NCI-H2171 treated with DMSO at 0.1 percent for 48 hours (cell line): ENCODE measurements at regions not wholly inside any gene's neighbourhood (a gene's known extent, or its start where the extent isn't known, plus 50 kb on each side); places are given as distances from the start of the nearest gene placed in this dataset.
A peak's percentile ranks its signal among the peaks of the same experiment; 100 is the strongest.

Experiments
- DNase-seq: peaks from one replicate; lab custom pipeline; 2025; lab: John Stamatoyannopoulos, UW

- DNase-seq = no peak
These were observed 240.2 kb downstream of the ENGASE start for GRCh38 chr17:79314617-79315357.

- no peak for DNase-seq
These were observed 236.7 kb downstream of the ENGASE start for GRCh38 chr17:79311373-79311772.

DNA sequence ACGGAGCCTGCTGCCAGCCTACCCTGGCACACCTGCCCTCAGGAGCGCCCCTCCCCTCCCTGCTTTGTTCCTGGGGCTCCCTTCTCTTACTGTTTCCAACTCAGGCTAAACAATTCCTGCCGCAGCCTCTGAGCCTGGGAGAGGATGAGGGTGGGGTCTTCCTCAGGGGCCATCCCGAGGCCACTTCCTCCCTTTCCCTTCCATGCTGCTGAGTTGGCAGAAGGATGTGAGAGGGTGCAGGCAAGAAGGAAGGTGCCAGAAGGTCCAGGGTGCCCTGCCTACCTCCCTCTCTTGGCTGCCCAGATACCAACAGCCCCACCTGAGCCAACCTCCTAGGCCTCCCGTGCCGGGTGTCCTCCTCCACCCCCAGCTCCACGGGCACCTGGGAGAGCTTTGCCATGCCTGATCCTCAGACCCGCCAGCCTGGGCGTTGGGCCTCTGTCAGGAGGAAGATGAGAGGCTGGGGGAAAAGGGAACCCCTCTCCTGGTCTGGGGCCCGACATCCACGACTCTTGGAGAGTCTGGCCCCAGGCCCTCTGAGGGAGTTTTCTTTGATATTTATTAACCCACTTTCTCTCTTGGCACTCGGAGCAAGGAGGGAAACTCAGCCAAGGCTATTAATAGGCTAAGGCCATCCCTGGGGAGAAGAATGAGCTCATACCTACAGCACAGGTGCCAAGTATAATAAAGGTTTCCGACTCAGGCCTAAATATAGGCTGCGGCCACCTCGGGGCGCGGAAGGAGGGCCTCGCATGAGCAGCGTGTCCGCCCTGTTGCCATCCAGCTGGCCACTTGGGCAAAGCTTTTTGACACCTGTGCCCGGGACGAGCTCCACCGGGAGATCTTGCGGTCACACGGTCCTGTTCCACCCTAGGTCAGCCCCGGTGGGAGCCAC lies 232.0 kb downstream of the ENGASE start:
- peak; percentile 67 for DNase-seq

DNA sequence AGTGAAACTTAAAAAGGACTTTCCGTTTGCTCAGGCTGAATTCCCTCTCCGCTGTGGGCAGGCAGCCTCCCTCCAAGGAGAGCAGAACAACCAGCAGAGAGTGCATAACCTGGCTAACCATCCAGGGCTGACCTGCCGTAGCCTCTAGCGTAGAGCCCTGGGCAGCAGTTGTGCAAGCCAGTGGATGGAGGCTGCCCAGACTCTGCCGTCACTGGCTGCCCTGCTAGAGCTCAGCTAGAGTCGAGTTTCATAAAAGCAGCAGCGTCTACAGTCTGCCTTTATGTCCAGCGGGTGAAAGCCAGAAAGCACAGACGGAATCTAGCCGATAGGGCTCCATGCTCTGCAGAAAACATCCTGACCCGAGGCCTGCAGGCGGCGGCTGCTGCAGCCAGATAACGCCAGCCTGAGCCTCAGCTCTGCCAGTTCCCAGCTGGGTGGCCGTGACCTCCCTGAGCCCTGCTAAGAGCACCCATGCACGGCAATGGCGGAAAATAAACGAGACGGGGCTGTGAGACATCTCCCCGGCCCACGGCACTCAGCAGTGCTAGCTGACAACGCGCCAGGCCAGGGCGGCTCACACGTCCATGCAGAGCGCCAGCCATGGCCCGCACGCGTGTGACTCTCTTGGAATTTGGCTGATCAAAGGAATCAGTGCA lies 231.3 kb downstream of the ENGASE start:
- no peak for DNase-seq

DNA sequence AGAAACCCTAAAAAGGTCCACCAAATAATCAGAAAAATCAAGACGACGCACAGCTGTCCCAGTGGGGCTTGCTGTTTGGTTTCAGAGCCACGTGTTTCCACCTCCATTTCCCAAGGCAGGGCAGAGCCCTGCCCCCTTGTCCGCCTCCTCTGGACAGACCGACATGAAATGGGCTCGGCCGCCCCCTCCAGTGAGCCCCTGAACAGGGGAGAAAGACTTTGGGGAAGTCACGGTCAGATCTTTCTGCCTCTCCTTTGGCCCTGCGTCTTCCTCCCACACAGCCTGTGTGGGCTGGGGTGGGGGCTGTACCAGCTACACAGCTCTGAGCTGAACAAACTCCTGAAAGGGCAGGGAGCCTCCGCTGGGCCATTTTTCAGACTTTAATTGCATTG lies 230.7 kb downstream of the ENGASE start:
- DNase-seq = no peak

- DNase-seq = no peak
These were observed 230.3 kb downstream of the ENGASE start for GRCh38 chr17:79304884-79305283.

GRCh38 chr17:79303641-79304205 lies 229.1 kb downstream of the ENGASE start:
- DNase-seq = no peak

GRCh38 chr17:79301469-79301868 lies 226.8 kb downstream of the ENGASE start:
- DNase-seq = no peak

DNA sequence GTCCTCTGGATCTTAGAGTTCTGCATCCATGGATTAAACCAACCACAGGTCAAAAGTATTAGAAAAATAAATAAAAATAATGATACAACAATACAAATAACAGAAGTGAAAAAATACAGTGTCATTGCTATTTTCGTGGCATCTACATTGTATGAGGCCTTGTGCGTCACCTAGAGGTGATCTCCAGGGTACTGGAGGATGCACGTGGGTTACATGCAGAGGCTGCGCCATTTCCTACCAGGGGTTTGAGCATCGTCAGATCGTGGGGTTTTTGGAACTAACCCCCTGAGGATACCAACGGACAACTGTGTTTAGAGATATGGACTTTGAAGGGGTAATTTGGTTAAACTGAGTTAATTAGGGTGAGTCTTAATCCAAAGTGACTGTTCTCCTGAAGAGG lies 224.7 kb downstream of the ENGASE start:
- DNase-seq = no peak

DNA sequence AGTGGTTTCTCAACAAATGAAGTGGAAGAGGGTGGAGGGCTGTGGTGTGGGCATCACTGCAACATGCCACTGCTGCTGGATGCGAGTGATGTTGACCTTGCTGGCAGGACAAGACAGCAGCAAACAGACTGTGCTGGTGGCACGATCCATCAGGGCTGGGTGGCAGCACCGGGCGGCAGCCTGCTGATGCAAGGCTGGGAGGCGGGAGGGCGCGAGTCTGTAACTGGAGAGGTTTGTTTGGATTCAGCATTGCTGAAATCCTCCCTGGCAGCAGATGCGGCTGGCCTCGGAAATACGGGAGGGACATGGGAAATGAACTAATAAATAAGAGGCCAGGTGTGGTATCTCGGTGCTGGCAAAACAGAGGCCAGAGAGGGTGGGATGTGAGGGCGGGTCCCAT lies 224.2 kb downstream of the ENGASE start:
- DNase-seq = peak; percentile 91

DNA sequence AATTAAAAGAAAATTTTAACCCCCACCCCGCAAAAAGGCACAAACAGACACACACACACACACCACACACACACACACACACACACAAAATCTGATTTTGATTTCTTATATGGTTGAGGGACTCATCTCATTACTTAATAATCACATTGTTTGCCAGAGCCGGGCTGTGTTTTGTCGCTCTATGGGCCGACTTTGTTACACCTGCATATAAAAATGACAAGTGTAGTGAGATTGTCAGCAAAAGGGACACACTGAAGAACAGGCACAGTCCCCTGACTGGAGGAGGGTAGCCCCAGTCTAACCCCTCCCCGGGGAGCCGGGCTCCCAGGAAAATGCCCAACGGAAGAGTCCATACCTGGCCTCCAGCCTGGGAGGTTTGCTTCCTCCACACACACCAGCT lies 221.6 kb downstream of the ENGASE start:
- no peak for DNase-seq

DNA sequence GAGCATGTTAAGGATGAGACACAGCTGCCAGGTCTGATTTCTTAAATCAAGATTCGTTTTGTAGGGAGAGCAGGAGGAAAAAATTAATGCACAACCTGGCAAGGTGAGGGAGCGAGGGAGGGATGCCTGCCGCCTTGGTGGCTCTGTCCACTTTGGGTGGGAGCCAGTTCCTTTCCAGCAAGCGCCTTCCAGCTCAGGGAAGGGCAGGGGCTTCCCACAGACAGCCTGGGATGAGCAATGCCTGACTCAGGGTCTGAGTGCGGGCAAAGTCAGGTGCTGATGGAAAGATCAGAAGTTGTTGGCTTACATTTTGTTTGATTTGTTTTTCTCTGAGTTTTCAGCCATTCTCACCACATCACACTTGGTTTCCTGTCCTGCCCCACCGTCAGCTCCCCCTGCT lies 220.7 kb downstream of the ENGASE start:
- DNase-seq = no peak

DNA sequence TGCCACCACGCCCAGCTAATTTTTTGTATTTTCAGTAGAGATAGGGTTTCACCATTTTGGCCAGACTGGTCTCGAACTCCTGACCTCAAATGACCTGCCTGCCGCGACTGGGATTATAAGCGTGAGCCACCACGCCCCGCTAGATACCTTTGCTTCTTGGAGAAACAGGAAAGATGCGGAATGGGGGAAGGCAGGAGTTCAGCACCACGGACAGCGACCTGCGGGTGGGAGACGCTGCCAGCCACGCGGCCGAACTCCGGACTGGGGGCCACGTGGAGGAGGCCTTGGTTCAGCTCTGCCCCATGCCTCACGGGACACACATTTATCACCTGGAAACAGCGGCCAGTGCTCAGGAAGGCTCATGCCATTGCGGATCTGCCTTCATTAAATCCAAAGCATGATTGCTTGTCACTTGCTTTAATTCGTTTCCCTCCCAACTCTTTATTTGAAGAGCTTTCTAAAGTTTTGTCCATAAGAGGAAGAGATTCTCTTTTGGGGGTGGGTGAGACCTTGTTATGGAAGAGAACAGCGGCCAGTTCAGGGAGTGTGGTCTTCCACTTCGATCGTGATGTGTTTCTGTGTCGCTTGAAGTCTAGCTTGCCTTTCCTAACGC lies 219.9 kb downstream of the ENGASE start:
- DNase-seq = no peak

GRCh38 chr17:79292501-79292900 lies 217.9 kb downstream of the ENGASE start:
- no peak for DNase-seq

- no peak for DNase-seq
These were observed 216.8 kb downstream of the ENGASE start for GRCh38 chr17:79291391-79291790.

DNA sequence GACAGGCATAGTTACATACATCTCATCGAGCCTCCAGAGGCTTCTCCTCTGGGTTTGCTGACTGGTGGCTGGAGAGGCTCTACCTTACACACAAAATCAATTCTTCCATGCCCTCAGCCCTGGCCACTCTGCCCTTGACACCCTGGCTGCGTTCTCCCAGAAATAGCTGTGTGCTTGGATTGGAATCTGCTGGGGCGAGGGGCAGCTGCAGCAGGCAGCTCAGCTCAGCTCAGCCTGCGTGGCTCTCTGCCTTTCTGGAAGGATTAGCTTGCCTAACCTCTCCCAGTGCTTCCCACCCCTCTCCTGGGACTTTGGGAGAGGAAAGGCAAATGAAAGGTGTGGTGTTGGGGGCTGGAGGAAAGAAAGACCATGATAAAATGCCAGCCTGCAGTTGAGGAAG lies 216.1 kb downstream of the ENGASE start:
- no peak for DNase-seq

- DNase-seq = no peak
These were observed 214.3 kb downstream of the ENGASE start for GRCh38 chr17:79288950-79289349.

GRCh38 chr17:79286440-79286839 lies 211.8 kb downstream of the ENGASE start:
- no peak for DNase-seq

DNA sequence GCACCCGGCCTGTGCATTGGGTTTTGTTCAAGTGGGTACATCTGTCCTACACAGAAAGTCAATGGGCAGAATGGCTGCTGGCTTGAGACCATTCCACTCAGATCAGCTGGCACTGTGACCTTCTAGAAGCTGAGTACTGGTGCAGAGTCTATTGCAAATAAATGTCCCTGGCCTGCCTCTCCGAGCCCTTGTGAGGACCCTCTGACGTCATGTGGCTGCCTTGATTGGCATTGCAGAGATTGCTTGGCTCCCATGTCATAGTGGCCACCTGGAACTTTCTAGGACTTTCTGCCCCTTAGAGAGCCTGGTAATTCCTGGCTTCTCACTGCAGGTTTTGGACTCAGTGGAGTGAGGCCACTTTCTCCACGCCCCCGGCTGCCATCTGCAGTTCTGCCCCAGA lies 211.3 kb downstream of the ENGASE start:
- DNase-seq = no peak

DNA sequence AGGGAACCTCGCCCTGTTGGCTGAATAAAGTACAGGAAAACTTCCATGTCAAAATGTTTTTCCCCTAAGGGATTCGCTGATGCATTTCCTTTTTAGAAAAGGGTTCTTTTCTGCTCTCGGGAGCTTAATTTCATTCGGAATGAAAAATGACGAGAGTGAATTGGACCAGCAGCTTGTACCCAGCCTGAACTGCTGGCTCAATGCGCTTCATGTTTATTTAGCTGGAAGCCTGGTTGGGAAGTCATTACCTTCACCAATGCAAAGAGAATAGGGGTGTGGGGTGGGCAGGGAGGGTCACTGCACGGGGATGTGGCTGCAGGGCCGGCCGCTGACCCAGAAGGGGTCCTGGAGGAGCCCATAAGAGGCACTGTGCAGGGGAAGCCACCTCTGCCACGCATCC lies 207.7 kb downstream of the ENGASE start:
- no peak for DNase-seq

- DNase-seq = no peak
These were observed 207.2 kb downstream of the ENGASE start for GRCh38 chr17:79281803-79282202.
